HG03439 (cell line): ENCODE measurements at regions not wholly inside any gene's neighbourhood (a gene's known extent, or its start where the extent isn't known, plus 50 kb on each side); places are given as distances from the start of the nearest gene placed in this dataset.

Source experiments
- ATAC-seq: cut with Tn5 transposase; IDR thresholded peaks from one replicate; pipeline ENCODE4 v1.9.1; 2021; ENCODE audit warnings: mild to moderate bottlenecking, moderate library complexity; ENCODE audit not compliant: unreplicated experiment

GRCh38 chr7:25496476-25497368 lies 268.4 kb upstream of the NPVF start:
- no peak for ATAC-seq

DNA sequence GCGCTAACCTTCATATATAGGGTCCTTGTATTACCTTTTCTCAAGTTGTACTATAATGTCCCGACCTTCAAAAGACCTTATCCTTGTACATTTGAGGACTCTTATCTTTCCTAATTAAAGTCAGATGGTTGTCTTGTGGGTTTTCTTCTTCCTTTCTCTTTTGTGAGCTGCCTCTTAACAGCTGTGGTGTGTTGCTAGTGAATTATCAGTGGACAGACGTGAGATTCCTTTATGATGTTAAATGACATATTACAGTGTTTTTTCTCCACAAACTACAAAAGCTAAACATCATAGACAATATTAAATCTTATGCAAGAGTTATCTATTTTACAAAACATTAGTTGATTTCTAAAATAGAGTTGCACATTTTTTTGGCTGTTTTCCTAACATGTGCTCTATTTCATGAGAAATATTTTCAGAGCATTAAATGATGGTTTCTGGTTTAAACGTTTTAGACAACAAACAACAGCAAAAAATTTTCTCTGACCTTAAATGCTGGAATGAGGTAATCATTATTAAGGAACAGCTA lies 272.2 kb upstream of the NPVF start:
- no peak for ATAC-seq

- ATAC-seq: no peak
These were observed 275.0 kb upstream of the NPVF start for GRCh38 chr7:25503306-25503705.

DNA sequence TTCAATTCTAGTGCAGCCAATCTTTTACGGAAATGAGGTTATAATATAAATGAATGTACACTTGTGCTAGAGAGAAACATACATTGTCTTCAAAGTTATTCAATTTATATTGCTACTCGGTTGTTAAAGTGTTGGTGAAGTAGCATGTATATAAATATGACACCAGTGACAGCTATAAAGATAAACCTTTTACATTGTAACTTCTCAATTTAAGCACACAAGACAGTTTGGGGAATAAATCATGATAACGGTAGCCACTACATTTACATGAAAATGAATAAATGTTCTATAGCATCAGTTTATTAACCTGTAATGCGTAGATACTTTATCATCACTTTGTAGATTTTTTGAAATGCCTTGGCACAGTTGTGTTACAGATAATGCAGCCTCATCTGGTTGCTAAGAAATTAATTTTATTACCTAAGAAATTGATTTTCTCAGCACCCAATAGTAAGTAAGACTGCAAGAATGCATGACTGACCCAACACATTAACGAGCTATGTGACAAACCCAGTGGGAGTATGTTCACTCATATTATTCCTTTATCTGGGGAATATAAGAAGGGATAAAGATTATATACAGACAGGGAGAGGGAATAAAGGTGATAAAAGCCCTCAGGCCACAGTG lies 283.9 kb upstream of the NPVF start:
- no peak for ATAC-seq

DNA sequence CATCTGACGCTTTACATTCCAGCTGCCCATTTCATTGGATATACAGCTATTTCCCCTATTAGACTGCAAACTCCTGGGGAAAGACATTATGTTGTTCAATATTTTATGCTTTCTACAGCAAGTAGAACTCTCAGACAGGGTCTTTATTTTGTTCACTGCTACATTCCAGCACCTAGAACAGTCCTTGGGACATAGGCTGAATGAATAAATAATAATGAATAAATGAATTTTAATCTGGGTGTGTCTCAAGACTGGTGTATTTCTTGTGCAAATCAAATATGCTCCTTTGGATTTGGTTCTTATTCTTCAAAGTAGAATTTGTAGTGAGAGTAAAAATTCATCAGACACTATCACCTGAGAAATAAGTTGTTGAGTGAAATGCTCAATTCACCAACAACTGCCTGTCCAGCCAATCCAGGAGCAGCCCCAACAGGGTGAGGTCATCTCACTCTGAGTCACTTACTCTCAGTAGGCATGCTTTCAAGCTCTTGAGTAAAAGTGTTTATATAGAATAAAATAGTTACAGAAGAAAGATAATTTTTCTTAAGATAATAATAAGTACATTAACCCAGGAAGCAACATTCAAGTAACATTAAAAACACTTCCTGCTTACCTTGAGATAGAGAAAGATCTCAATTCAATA lies 287.5 kb upstream of the NPVF start:
- ATAC-seq: no peak

GRCh38 chr7:25517906-25518305 lies 289.6 kb upstream of the NPVF start:
- ATAC-seq: no peak

DNA sequence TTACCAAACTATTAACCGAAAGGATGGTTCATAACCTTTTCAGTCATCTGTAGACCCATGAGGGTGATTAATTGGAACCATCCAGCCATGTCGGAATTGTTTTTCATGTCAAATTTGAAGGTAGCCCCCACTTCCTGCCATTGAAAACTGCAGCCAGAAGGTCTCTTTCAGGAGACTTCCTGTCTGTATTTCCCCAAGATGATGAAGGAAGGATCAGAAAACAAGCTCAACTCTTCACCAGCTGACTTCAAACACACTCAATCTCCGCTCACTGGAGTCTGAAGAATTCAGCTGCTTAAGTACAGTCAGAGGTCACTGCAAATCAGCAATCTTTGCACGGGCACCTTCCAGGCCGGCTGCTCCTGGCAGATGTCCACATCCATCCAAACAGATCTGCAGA lies 291.7 kb upstream of the NPVF start:
- no peak for ATAC-seq

DNA sequence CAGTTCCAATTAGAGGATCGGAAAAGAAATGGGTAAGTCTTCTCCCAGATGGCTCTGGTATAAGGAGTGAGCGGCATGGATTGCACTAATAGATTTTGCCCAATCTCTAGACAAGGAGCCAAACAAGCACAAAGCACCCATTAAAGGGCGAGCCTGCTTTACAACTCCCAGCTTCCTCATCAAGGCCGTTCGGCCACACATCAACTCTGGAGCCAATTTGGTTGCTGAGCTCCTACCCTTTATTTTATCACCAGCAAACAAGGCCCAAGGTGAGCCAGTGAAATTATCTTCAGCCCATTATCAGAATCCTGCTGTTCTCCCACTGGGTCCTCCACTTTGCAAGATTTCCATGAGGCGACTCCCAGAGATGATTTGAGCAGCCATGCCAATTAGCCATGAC lies 292.2 kb upstream of the NPVF start:
- no peak for ATAC-seq

DNA sequence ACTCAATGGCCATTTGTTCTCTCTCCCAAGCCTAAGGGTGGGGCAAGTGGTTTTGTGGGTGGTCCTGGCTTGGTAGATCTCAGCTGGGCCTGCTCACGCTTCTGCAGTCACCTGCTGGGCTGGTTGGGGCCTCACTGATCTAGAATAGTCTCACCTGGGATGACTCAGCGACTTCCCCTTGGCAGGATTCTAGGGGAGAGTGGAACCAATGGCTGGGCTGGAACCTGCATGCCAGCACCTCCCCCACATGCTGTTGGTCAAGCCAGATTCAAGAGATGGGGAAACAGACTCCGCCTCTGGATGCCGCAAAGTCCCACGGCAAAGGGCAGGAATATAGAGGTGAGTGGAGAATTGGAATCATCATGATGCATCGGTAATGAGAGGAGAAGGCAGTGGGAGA lies 292.9 kb upstream of the NPVF start:
- ATAC-seq: no peak

- ATAC-seq: no peak
These were observed 294.4 kb upstream of the NPVF start for GRCh38 chr7:25522727-25523126.

- no peak for ATAC-seq
These were observed 299.4 kb upstream of the NPVF start for GRCh38 chr7:25527665-25528170.

DNA sequence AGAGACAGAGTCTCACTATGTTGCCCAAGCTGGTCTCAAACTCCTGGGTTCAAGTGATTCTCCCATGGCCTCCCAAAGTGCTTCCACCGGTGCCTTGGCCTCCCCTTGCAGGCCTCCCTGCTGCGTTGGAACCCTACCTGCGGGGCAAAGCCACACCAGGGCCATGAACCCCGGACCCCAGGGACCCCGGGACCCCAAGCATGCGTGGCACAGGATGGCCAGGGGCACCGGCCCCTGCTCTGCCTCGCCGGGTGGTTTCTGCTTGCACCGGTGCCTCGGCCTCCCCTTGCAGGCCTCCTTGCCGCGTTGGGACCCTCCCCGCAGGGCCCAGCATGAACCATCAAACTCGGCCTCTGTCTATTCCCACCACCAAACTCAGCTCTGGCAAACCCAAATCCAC lies 301.0 kb upstream of the NPVF start:
- no peak for ATAC-seq

- ATAC-seq: no peak
These were observed 308.6 kb upstream of the NPVF start for GRCh38 chr7:25536851-25537250.

- no peak for ATAC-seq
These were observed 309.5 kb upstream of the NPVF start for GRCh38 chr7:25537662-25538375.

- no peak for ATAC-seq
These were observed 313.0 kb upstream of the NPVF start for GRCh38 chr7:25541094-25541821.

DNA sequence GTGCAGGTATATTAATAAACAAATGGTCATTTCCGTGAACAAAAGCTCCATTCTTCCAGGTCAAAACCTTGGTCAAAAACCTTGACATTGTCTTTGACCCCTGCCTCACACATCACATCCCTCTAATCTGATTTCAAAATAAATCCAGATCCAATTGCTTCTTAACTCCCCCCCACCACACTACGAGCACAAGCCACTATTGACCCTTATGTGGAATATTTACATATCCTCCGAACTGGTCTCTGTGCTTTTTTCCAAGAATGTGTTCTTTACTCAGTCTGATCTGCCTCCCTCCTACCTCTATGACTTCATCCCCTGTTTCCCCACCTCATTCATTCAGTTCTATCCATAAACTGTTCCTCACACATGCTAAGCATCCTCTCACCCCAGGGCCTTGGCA lies 313.6 kb upstream of the NPVF start:
- ATAC-seq: no peak

- no peak for ATAC-seq
These were observed 314.9 kb upstream of the NPVF start for GRCh38 chr7:25543210-25543609.

DNA sequence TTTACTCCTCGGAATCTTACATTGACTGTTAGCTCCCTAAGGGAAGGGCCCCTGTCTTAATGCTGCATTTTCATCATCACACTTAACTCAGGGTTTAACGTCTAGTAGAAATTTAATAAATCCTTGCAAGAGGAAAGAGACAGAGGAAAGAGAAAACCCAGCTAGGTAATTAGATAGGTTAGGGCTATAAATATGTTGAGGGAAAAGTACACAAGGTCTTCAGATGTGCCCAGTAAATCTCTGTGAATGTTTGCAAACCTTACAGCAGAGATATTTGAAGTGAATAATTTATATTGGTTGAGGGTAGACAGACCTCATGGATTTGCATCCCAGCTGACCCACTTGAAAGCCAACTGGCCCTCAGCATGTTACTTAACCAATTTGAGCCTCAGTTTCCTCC lies 315.5 kb upstream of the NPVF start:
- no peak for ATAC-seq

DNA sequence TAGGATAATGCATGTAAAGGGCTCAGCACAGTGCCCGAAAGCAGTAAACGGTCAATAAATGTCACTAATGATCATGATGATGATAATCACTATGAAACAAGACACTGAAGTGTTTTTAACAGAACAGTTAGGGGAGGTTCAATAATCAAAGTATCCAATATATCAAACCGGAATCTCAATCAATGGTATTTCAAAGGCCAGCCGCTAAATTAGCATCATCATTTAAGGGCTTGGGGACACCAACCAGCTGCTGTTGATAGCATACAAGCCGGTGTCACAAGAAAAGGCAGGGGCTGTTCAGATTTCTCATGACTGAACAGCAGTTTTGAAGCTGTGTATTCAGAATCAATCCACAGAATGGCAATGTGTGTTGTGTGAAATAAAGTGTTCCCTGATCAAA lies 316.0 kb upstream of the NPVF start:
- no peak for ATAC-seq
